ENCODE measurements at regions not wholly inside any gene's neighbourhood (a gene's known extent, or its start where the extent isn't known, plus 50 kb on each side); places are given as distances from the start of the nearest gene placed in this dataset.

DNA sequence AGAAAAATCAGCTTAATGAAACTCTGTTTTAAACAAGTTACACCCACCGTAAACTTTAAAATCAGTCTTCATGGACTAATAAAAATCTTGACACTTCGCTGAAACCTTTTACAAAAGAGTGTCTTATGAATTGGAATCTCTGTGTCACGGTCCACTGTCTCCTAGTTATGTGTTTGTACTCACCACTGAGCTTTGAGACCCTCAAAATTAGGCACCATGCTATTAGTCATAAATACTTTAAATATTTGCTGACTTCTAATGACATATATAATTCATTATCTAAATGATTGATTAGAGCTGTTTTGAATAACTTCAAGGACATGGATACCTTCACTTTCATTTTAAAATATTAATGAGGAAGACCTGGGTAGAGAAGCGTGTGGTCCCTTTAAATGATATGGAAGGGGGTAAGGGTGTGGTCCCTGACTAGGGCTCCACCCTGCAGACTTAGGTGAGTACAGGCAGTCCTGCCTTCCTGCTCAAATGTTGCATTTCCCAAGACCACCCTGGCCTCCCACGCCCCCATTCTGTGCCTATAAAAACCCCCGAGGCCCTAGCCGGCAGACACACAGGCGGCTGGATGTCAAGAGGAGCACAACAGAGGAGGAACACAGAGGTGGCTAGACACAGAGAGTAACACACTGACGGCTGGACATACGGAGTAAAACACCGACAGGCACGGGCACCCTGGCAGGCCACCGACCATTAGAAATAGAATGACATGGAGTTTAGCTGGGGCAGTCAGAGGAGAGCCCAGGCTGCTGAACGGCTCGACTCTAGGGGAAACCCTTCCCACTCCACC lies 179.0 kb upstream of the CDH9 start:
- TF ChIP-seq, protein P1, sequence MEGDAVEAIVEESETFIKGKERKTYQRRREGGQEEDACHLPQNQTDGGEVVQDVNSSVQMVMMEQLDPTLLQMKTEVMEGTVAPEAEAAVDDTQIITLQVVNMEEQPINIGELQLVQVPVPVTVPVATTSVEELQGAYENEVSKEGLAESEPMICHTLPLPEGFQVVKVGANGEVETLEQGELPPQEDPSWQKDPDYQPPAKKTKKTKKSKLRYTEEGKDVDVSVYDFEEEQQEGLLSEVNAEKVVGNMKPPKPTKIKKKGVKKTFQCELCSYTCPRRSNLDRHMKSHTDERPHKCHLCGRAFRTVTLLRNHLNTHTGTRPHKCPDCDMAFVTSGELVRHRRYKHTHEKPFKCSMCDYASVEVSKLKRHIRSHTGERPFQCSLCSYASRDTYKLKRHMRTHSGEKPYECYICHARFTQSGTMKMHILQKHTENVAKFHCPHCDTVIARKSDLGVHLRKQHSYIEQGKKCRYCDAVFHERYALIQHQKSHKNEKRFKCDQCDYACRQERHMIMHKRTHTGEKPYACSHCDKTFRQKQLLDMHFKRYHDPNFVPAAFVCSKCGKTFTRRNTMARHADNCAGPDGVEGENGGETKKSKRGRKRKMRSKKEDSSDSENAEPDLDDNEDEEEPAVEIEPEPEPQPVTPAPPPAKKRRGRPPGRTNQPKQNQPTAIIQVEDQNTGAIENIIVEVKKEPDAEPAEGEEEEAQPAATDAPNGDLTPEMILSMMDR (IDR thresholded peaks at IDR 0.05; ENCODE audit: extremely low read depth, insufficient read depth, missing control alignments): no peak
- no peak for DNase-seq (ENCODE audit: low spot score)
- in situ Hi-C loops (cut with MboI; ENCODE audit: low pct_unique_long_range_greater_than_20kb, low sequenced_read_pairs, unreplicated experiment): no loop called here

DNA sequence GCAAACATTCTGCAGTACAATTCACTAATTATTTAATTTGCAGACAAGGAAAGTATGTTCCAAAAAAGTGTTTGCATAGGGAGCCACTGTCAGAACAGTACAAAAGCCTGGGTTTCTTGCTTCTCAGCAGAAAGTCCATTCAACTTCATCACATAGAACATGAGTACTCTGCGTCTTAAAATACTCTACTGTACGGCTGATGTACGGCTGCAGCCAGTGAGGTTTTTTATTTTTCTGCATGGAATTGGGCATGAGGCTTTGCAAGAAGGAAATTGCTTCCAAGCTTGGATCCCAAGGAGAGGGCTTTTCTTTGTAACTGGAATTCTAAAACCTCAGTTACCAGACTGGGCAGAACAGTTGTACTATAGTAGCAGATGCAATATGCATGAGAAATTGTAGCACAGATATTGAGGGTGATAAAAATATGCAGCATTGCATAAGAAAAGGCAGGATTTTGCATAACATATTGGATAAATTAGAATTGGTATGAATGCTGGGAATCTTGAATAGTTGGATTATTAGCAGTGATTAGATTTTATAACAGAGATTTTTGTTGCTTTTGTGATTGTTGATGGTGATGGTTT lies 178.1 kb upstream of the CDH9 start:
- no peak for DNase-seq (ENCODE audit: low spot score)
- in situ Hi-C loops (cut with MboI; ENCODE audit: low pct_unique_long_range_greater_than_20kb, low sequenced_read_pairs, unreplicated experiment): no loop called here
- TF ChIP-seq, protein P1 (IDR thresholded peaks at IDR 0.05; ENCODE audit: extremely low read depth, insufficient read depth, missing control alignments): no peak

DNA sequence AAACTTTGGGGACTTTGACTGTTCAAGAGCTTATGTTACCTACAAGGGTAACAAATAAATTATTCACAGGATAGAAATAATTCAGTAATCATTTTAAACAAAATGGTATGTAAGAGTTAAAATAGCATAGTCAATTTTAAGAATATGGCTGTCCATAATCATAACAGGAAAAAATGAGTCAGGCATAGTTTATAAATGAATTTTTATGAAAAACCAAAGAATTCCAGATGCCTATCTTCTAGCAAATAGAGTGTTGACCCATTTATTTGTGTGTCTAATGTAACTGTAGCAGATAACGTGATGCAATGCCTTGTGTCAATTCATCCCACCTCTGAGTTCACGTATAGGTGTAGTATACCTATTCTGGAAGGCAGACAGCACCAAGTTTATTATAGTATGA lies 169.7 kb upstream of the CDH9 start:
- no peak for DNase-seq (ENCODE audit: low spot score)
- TF ChIP-seq, protein P1 (IDR thresholded peaks at IDR 0.05; ENCODE audit: extremely low read depth, insufficient read depth, missing control alignments): no peak
- in situ Hi-C loops (cut with MboI; ENCODE audit: low pct_unique_long_range_greater_than_20kb, low sequenced_read_pairs, unreplicated experiment): no loop called here

DNA sequence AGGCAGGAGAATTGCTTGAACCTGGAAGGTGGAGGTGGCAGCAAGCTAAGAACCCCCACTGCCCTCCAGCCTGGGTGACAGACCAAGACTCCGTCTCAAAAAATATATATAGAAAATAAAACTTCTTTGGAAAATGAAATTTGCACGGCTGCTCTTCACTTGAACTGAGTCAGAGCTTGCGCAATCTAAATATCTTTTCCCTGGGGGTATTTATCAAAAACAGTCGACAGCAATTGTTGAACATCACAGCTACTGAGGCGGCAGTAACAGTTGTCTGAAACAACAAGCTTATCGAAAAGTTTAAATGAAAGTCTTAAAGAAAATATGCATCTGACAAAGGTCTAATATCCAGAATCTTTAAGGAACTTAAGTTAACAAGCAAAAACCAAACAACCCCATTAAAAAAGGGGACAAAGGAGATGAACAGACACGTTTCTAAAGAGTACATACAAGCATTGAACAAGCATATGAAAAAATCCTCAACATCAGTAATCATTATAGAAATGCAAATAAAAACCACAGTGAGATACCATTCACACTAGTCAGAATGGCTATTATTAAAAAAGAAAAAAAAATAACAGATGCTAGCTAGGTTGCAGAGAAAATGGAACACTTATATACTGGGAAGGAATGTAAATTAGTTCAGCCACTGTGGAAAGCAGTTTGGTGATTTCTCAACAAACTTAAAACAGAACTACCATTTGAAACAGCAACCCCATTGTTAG lies 153.6 kb upstream of the CDH9 start:
- in situ Hi-C loops (cut with MboI; ENCODE audit: low pct_unique_long_range_greater_than_20kb, low sequenced_read_pairs, unreplicated experiment): no loop called here
- TF ChIP-seq, protein P1 (IDR thresholded peaks at IDR 0.05; ENCODE audit: extremely low read depth, insufficient read depth, missing control alignments): no peak
- no peak for DNase-seq (ENCODE audit: low spot score)

DNA sequence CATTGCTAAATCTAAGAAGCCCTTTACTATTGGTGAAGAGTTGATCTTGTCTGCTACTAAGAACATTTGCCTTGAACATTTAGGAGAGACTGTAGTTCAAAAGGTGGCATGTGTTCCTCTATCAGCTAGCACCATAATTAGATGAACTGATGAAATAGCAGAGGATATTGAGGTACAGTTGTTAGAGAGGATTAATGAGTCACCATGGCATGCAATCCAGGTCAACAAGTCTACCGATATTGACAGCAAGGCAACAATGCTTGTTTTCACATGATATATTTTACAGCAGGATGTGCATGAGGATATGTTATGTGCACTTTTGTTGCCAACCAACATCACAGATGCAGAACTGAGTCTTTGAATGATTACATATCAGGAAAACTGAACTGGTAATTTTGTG lies 134.3 kb upstream of the CDH9 start:
- in situ Hi-C loops (cut with MboI; ENCODE audit: low pct_unique_long_range_greater_than_20kb, low sequenced_read_pairs, unreplicated experiment): no loop called here
- DNase-seq (ENCODE audit: low spot score): no peak
- TF ChIP-seq, protein P1 (IDR thresholded peaks at IDR 0.05; ENCODE audit: extremely low read depth, insufficient read depth, missing control alignments): no peak

DNA sequence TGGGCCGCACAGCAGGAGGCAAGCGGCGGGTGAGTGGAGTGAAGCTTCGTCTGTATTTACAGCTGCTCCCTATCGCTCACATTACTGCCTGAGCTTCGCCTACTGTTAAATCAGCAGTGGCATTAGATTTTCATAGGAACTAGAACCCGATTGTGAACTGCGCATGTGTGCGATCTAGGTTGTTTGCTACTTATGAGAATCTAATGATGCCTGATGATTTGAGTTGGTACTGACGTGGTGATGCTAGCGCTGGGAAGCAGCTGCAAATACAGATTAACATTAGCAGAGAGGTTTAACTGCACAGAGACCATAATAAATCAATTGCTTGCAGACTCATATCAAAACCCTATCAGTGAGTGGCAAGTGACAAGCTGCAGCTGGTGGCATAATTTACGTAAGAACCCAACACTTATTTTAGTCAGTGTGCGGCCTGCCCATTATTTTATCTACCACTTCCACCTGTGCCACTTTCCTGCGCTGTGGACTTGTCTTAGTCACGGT lies 133.4 kb upstream of the CDH9 start:
- TF ChIP-seq, protein P1 (IDR thresholded peaks at IDR 0.05; ENCODE audit: extremely low read depth, insufficient read depth, missing control alignments): no peak
- in situ Hi-C loops (cut with MboI; ENCODE audit: low pct_unique_long_range_greater_than_20kb, low sequenced_read_pairs, unreplicated experiment): no loop called here
- DNase-seq (ENCODE audit: low spot score): no peak
